ENCODE measurements at regions not wholly inside any gene's neighbourhood (a gene's known extent, or its start where the extent isn't known, plus 50 kb on each side); places are given as distances from the start of the nearest gene placed in this dataset.

GRCh38 chr2:238696331-238696730 lies 151.6 kb upstream of the TWIST2 start:
- H3K27me3 Mint-ChIP-seq = no peaks in the 10 kb centered on the region
- POLR2A ChIA-PET = no interaction called here
- intact Hi-C loops (cut with micrococcal nuclease) = no loop called here
- H3K4me1 Mint-ChIP-seq = no peaks in the 10 kb centered on the region
- CTCF ChIA-PET = no interaction called here
- H3K27ac Mint-ChIP-seq = no peak overlapping the region
- H3K4me3 Mint-ChIP-seq = no peak overlapping the region
- no peaks in the 10 kb centered on the region for H3K9me3 Mint-ChIP-seq
- DNase-seq (no peak), ATAC-seq (ENCODE audit: low read depth) (no peak)
- TF ChIP-seq, protein P1, sequence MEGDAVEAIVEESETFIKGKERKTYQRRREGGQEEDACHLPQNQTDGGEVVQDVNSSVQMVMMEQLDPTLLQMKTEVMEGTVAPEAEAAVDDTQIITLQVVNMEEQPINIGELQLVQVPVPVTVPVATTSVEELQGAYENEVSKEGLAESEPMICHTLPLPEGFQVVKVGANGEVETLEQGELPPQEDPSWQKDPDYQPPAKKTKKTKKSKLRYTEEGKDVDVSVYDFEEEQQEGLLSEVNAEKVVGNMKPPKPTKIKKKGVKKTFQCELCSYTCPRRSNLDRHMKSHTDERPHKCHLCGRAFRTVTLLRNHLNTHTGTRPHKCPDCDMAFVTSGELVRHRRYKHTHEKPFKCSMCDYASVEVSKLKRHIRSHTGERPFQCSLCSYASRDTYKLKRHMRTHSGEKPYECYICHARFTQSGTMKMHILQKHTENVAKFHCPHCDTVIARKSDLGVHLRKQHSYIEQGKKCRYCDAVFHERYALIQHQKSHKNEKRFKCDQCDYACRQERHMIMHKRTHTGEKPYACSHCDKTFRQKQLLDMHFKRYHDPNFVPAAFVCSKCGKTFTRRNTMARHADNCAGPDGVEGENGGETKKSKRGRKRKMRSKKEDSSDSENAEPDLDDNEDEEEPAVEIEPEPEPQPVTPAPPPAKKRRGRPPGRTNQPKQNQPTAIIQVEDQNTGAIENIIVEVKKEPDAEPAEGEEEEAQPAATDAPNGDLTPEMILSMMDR (IDR thresholded peaks at IDR 0.05) = no peak
- no peaks in the 10 kb centered on the region for H3K36me3 Mint-ChIP-seq (ENCODE audit: low read depth)

DNA sequence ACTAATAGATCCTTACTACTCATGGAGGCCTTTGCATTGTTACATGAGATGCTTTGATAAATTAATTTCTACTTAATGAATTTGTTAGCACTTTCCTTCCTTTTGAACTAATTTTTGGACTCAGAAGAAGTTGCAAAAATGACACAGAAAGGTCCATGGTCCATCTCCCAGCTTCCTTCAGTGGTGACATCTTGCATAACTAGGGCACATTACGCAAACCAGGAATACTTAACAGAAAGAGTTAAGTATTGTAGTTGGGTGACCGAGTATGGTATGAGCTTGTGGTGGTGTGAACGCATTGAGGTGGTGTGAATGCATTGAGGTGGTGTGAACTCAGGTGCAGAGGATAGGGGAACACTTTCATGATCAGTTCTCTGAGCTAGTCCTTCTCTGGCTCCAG lies 151.1 kb upstream of the TWIST2 start:
- DNase-seq (no peak), ATAC-seq (ENCODE audit: low read depth) (no peak)
- no peaks in the 10 kb centered on the region for H3K4me1 Mint-ChIP-seq
- CTCF ChIA-PET = no interaction called here
- TF ChIP-seq, protein P1 (IDR thresholded peaks at IDR 0.05) = no peak
- intact Hi-C loops (cut with micrococcal nuclease) = no loop called here
- no peaks in the 10 kb centered on the region for H3K36me3 Mint-ChIP-seq (ENCODE audit: low read depth)
- no peak overlapping the region for H3K27ac Mint-ChIP-seq
- no peak overlapping the region for H3K4me3 Mint-ChIP-seq
- POLR2A ChIA-PET = no interaction called here
- H3K27me3 Mint-ChIP-seq = no peaks in the 10 kb centered on the region
- H3K9me3 Mint-ChIP-seq = no peaks in the 10 kb centered on the region

DNA sequence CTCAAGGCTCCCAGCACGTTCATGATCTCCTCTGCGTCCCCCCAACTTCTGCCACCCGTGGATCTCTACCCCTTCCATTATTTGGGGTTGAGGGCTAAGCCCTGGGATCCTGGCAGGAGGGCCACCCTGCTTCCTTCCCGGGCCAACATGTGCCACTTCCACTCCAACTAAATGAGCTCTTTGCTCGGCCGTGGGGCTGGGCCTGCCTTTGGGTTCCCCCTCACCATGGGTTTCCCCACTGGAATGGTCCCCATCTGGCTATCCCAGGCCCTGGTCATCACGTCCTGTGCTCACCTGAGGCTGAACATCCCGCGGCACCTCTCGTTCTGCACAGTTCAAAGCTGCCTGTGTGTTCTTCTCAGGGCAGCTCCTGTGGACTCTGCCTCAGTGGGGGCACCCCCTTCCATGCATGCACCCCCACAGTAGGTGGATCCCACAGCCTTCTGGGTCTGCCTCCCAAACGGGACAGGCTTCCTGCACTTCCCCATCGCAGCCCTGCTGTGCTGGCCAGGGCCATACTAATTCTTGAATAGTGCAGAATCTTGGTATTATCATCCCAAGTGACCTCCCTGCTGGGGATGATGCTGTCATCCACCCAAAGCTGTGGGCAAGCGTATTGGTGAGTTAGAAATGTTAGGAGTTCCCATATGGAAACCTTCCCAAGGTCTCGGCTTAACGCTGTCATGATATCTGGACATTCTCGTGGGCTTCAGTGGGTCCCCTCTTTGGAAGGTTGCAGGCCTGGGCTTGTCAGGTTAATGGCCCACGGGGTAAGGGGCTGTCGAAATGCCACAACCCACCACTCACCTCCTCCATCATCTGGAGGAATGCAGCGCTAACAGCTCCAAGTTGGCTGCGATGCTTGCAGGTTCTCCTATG lies 150.5 kb upstream of the TWIST2 start:
- no peak for ATAC-seq (ENCODE audit: low read depth)
- Mint-ChIP-seq H3K9me3 (no peaks in the 10 kb centered on the region), H3K4me3 (no peak overlapping the region), H3K27me3 (no peaks in the 10 kb centered on the region), H3K4me1 (no peaks in the 10 kb centered on the region), H3K27ac (no peak overlapping the region), H3K36me3 (ENCODE audit: low read depth) (no peaks in the 10 kb centered on the region)
- intact Hi-C loops (cut with micrococcal nuclease) = no loop called here
- no peak for DNase-seq
- TF ChIP-seq, protein P1 (IDR thresholded peaks at IDR 0.05) = no peak
- ChIA-PET POLR2A (no interaction called here), CTCF (no interaction called here)

GRCh38 chr2:238698072-238698352 lies 149.9 kb upstream of the TWIST2 start:
- H3K27me3 Mint-ChIP-seq = no peaks in the 10 kb centered on the region
- ATAC-seq (ENCODE audit: low read depth) (no peak), DNase-seq (no peak)
- TF ChIP-seq, protein P1 (IDR thresholded peaks at IDR 0.05) = no peak
- POLR2A ChIA-PET = no interaction called here
- H3K4me1 Mint-ChIP-seq = no peaks in the 10 kb centered on the region
- CTCF ChIA-PET = no interaction called here
- no peaks in the 10 kb centered on the region for H3K36me3 Mint-ChIP-seq (ENCODE audit: low read depth)
- no peaks in the 10 kb centered on the region for H3K9me3 Mint-ChIP-seq
- intact Hi-C loops (cut with micrococcal nuclease) = no loop called here
- no peak overlapping the region for H3K27ac Mint-ChIP-seq
- no peak overlapping the region for H3K4me3 Mint-ChIP-seq

DNA sequence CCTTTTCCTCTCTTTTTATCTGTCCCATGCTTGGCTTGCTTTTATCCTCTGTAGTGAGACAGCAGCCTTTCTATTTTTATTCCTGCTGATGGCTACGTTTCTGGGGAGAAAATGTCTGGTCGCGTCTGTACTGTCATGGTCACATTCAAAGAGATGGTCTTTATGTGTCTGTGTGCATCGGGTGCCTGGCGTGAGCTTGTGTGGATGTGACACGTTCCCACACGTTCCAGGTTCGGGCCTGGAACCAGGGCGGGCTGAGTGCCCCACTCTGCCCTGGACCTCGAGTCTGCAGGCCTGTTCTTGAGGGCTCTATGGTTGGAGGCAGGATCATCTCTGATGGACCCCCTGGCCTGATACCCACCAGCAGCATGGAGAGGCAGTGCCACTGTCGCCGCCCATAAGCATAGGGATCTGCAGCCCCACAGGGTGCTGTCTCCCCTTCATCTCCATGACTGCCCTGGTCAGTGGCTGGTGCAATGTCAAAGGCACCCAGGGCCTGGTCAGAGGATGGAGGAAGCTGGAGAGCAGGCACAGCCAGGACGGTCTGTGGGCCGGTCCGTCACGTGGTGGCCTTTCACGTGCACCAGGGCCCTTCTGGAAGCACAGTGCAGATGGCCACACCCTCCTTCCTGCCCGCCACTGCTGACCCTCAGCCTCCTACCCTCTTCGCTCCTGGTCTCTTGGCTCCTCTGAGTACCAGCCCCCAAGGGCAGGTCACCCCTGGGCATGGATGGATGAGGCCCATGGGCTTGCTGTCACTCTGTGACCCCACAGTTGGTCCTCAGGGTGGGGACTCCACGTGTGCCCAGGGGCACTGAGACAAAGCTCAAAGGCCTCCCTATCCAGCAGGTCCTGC lies 149.2 kb upstream of the TWIST2 start:
- ATAC-seq (ENCODE audit: low read depth) (no peak), DNase-seq (no peak)
- Mint-ChIP-seq H3K27ac (no peak overlapping the region), H3K9me3 (no peaks in the 10 kb centered on the region), H3K36me3 (ENCODE audit: low read depth) (no peaks in the 10 kb centered on the region), H3K4me3 (no peak overlapping the region), H3K4me1 (no peaks in the 10 kb centered on the region), H3K27me3 (no peaks in the 10 kb centered on the region)
- CTCF ChIA-PET = no interaction called here
- TF ChIP-seq, protein P1 (IDR thresholded peaks at IDR 0.05) = no peak
- POLR2A ChIA-PET = no interaction called here
- intact Hi-C loops (cut with micrococcal nuclease) = no loop called here
